ENCODE measurements at regions not wholly inside any gene's neighbourhood (a gene's known extent, or its start where the extent isn't known, plus 50 kb on each side); places are given as distances from the start of the nearest gene placed in this dataset.

GRCh38 chrX:34809096-34809495 is 133.5 kb upstream of the FAM47B start:
- TF ChIP-seq CTCF (conservative IDR thresholded peaks at IDR 0.05 in 1 of 2, IDR thresholded peaks at IDR 0.05 in 1 of 2; ENCODE audit: extremely low read depth in 1 of 2, insufficient read depth in 1 of 2, low read depth in 1 of 2, low read length in 2 of 2) (no peak), EZH2 (IDR thresholded peaks at IDR 0.05; ENCODE audit: borderline replicate concordance, low read length) (no peak)

Measured in mammary epithelial cell (primary cell).